ENCODE measurements at regions not wholly inside any gene's neighbourhood (a gene's known extent, or its start where the extent isn't known, plus 50 kb on each side); places are given as distances from the start of the nearest gene placed in this dataset.

DNA sequence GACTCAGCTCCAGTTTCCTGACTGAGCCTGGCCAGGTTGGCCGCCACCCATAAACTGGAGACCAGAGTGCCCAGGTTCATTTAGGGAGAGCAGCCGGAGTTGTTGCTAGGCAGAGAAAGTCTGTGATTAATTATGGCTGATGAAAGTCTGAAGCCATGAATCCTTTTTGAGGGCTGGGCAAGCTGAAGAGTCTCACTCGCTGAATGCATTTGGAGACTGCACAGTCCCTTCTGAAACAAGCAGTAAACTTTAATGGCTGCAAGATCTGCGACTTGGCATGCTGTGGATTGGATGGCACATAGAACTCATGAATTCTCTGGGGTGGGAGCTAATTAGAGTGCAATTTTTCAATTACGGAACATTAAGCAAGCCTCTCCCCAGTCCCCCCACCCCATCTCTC lies 282.1 kb downstream of the RPLP1 start:
- 85% methylated on average over 4 of the region's 5 CpGs for WGBS
- H3K4me2 ChIP-seq (ENCODE audit: low read length, poor library complexity, severe bottlenecking) = no peak overlapping the region
- H3K18ac ChIP-seq (ENCODE audit: low read depth in 1 of 2, low read length in 2 of 2) = no peak overlapping the region
- no peak overlapping the region for H4K8ac ChIP-seq (ENCODE audit: low read length)
- H3K9ac ChIP-seq (ENCODE audit: low read length) = peak overlapping the region; percentile 71
- no peaks in the 10 kb centered on the region for H3K4me1 ChIP-seq (ENCODE audit: control insufficient read depth, insufficient read depth, low read depth, low read length)
- H2AFZ ChIP-seq (ENCODE audit: low read depth, low read length) = no peak overlapping the region
- no peak overlapping the region for H2BK5ac ChIP-seq (ENCODE audit: low read depth, low read length, poor library complexity, severe bottlenecking)
- no peaks in the 10 kb centered on the region for H3K79me1 ChIP-seq (replicated peaks; ENCODE audit: low read length, poor library complexity, severe bottlenecking)
- H3K27ac ChIP-seq (ENCODE audit: low read length, poor library complexity, severe bottlenecking) = no peak overlapping the region
- H4K91ac ChIP-seq (ENCODE audit: low read length) = no peak overlapping the region
- no peak overlapping the region for H2BK12ac ChIP-seq (ENCODE audit: low read length in 2 of 2)
- no peaks in the 10 kb centered on the region for H3K9me3 ChIP-seq (ENCODE audit: control insufficient read depth, low read length)
- H2AK5ac ChIP-seq (ENCODE audit: low read length, severe bottlenecking) = no peak overlapping the region
- no peak overlapping the region for H2BK120ac ChIP-seq (ENCODE audit: low read depth, low read length)
- H3K36me3 ChIP-seq (ENCODE audit: control insufficient read depth in 1 of 2, insufficient read depth in 2 of 2, low read depth in 1 of 2, low read length in 2 of 2) = no peaks in the 10 kb centered on the region
- H2BK15ac ChIP-seq (ENCODE audit: low read depth, poor library complexity, severe bottlenecking) = no peak overlapping the region
- no peak overlapping the region for H3K4ac ChIP-seq (ENCODE audit: low read depth in 1 of 2, low read length in 2 of 2)
- no peak for DNase-seq
- no peak overlapping the region for H3K23ac ChIP-seq (ENCODE audit: low read length in 2 of 2)
- no peak overlapping the region for H3K14ac ChIP-seq (ENCODE audit: low read length in 2 of 2)
- no peak overlapping the region for H3K4me3 ChIP-seq (ENCODE audit: insufficient read depth in 1 of 2, low read depth in 1 of 2, low read length in 2 of 2)
- peaks cover 13 to 29% of the 10 kb centered on the region in 2 experiments for H3K27me3 ChIP-seq (ENCODE audit: control insufficient read depth in 1 of 2, insufficient read depth in 1 of 2, low read length in 2 of 2)

- DNase-seq = peak; percentile 85
- no peak overlapping the region for H3K27ac ChIP-seq (ENCODE audit: low read length, poor library complexity, severe bottlenecking)
- H3K23ac ChIP-seq (ENCODE audit: low read length in 2 of 2) = no peak overlapping the region
- H2BK120ac ChIP-seq (ENCODE audit: low read depth, low read length) = no peak overlapping the region
- no peak overlapping the region for H2BK12ac ChIP-seq (ENCODE audit: low read length in 2 of 2)
- no peak overlapping the region for H3K4me3 ChIP-seq (ENCODE audit: insufficient read depth in 1 of 2, low read depth in 1 of 2, low read length in 2 of 2)
- H3K4me2 ChIP-seq (ENCODE audit: low read length, poor library complexity, severe bottlenecking) = no peak overlapping the region
- no peaks in the 10 kb centered on the region for H3K4me1 ChIP-seq (ENCODE audit: control insufficient read depth, insufficient read depth, low read depth, low read length)
- H2BK5ac ChIP-seq (ENCODE audit: low read depth, low read length, poor library complexity, severe bottlenecking) = no peak overlapping the region
- no peak overlapping the region for H3K18ac ChIP-seq (ENCODE audit: low read depth in 1 of 2, low read length in 2 of 2)
- H3K79me1 ChIP-seq (replicated peaks; ENCODE audit: low read length, poor library complexity, severe bottlenecking) = no peaks in the 10 kb centered on the region
- H2AFZ ChIP-seq (ENCODE audit: low read depth, low read length) = no peak overlapping the region
- H2AK5ac ChIP-seq (ENCODE audit: low read length, severe bottlenecking) = no peak overlapping the region
- H3K4ac ChIP-seq (ENCODE audit: low read depth in 1 of 2, low read length in 2 of 2) = no peak overlapping the region
- H2BK15ac ChIP-seq (ENCODE audit: low read depth, poor library complexity, severe bottlenecking) = no peak overlapping the region
- peaks cover 16 to 33% of the 10 kb centered on the region in 2 experiments for H3K27me3 ChIP-seq (ENCODE audit: control insufficient read depth in 1 of 2, insufficient read depth in 1 of 2, low read length in 2 of 2)
- H4K8ac ChIP-seq (ENCODE audit: low read length) = no peak overlapping the region
- 47% methylated on average over 3 of the region's 4 CpGs for WGBS
- no peak overlapping the region for H4K91ac ChIP-seq (ENCODE audit: low read length)
- H3K14ac ChIP-seq (ENCODE audit: low read length in 2 of 2) = no peak overlapping the region
- no peaks in the 10 kb centered on the region for H3K36me3 ChIP-seq (ENCODE audit: control insufficient read depth in 1 of 2, insufficient read depth in 2 of 2, low read depth in 1 of 2, low read length in 2 of 2)
- peaks cover 2% of the 10 kb centered on the region for H3K9me3 ChIP-seq (ENCODE audit: control insufficient read depth, low read length)
- H3K9ac ChIP-seq (ENCODE audit: low read length) = peak overlapping the region; percentile 71
These were observed 282.5 kb downstream of the RPLP1 start for GRCh38 chr15:69735121-69735520.

GRCh38 chr15:69736161-69736560 lies 283.5 kb downstream of the RPLP1 start:
- H3K36me3 ChIP-seq (ENCODE audit: control insufficient read depth in 1 of 2, insufficient read depth in 2 of 2, low read depth in 1 of 2, low read length in 2 of 2) = no peaks in the 10 kb centered on the region
- H3K4me1 ChIP-seq (ENCODE audit: control insufficient read depth, insufficient read depth, low read depth, low read length) = no peaks in the 10 kb centered on the region
- H3K4me3 ChIP-seq (ENCODE audit: insufficient read depth in 1 of 2, low read depth in 1 of 2, low read length in 2 of 2) = no peak overlapping the region
- H3K4ac ChIP-seq (ENCODE audit: low read depth in 1 of 2, low read length in 2 of 2) = no peak overlapping the region
- no peak overlapping the region for H2AK5ac ChIP-seq (ENCODE audit: low read length, severe bottlenecking)
- H3K4me2 ChIP-seq (ENCODE audit: low read length, poor library complexity, severe bottlenecking) = no peak overlapping the region
- H2BK15ac ChIP-seq (ENCODE audit: low read depth, poor library complexity, severe bottlenecking) = no peak overlapping the region
- no peak overlapping the region for H3K14ac ChIP-seq (ENCODE audit: low read length in 2 of 2)
- H4K91ac ChIP-seq (ENCODE audit: low read length) = no peak overlapping the region
- H3K9me3 ChIP-seq (ENCODE audit: control insufficient read depth, low read length) = peaks cover 12% of the 10 kb centered on the region
- no peak overlapping the region for H3K9ac ChIP-seq (ENCODE audit: low read length)
- H3K79me1 ChIP-seq (replicated peaks; ENCODE audit: low read length, poor library complexity, severe bottlenecking) = no peaks in the 10 kb centered on the region
- no peak for DNase-seq
- no peak overlapping the region for H2AFZ ChIP-seq (ENCODE audit: low read depth, low read length)
- H4K8ac ChIP-seq (ENCODE audit: low read length) = no peak overlapping the region
- no peak overlapping the region for H2BK12ac ChIP-seq (ENCODE audit: low read length in 2 of 2)
- no peak overlapping the region for H3K18ac ChIP-seq (ENCODE audit: low read depth in 1 of 2, low read length in 2 of 2)
- H3K27me3 ChIP-seq (ENCODE audit: control insufficient read depth in 1 of 2, insufficient read depth in 1 of 2, low read length in 2 of 2) = peaks cover 22 to 39% of the 10 kb centered on the region in 2 experiments
- WGBS = 83% methylated on average over 3 of the region's 3 CpGs
- no peak overlapping the region for H2BK5ac ChIP-seq (ENCODE audit: low read depth, low read length, poor library complexity, severe bottlenecking)
- no peak overlapping the region for H2BK120ac ChIP-seq (ENCODE audit: low read depth, low read length)
- H3K23ac ChIP-seq (ENCODE audit: low read length in 2 of 2) = no peak overlapping the region
- H3K27ac ChIP-seq (ENCODE audit: low read length, poor library complexity, severe bottlenecking) = no peak overlapping the region

- H2BK15ac ChIP-seq (ENCODE audit: low read depth, poor library complexity, severe bottlenecking) = no peak overlapping the region
- no peak overlapping the region for H2AK5ac ChIP-seq (ENCODE audit: low read length, severe bottlenecking)
- no peak overlapping the region for H3K23ac ChIP-seq (ENCODE audit: low read length in 2 of 2)
- no peak overlapping the region for H3K4ac ChIP-seq (ENCODE audit: low read depth in 1 of 2, low read length in 2 of 2)
- no peaks in the 10 kb centered on the region for H3K4me1 ChIP-seq (ENCODE audit: control insufficient read depth, insufficient read depth, low read depth, low read length)
- H3K14ac ChIP-seq (ENCODE audit: low read length in 2 of 2) = no peak overlapping the region
- H3K9me3 ChIP-seq (ENCODE audit: control insufficient read depth, low read length) = peaks cover 12% of the 10 kb centered on the region
- DNase-seq = no peak
- no peak overlapping the region for H3K4me3 ChIP-seq (ENCODE audit: insufficient read depth in 1 of 2, low read depth in 1 of 2, low read length in 2 of 2)
- H2BK120ac ChIP-seq (ENCODE audit: low read depth, low read length) = no peak overlapping the region
- no peak overlapping the region for H4K91ac ChIP-seq (ENCODE audit: low read length)
- H3K36me3 ChIP-seq (ENCODE audit: control insufficient read depth in 1 of 2, insufficient read depth in 2 of 2, low read depth in 1 of 2, low read length in 2 of 2) = no peaks in the 10 kb centered on the region
- H3K79me1 ChIP-seq (replicated peaks; ENCODE audit: low read length, poor library complexity, severe bottlenecking) = no peaks in the 10 kb centered on the region
- no peak overlapping the region for H4K8ac ChIP-seq (ENCODE audit: low read length)
- no peak overlapping the region for H2BK5ac ChIP-seq (ENCODE audit: low read depth, low read length, poor library complexity, severe bottlenecking)
- peaks cover 28 to 44% of the 10 kb centered on the region in 2 experiments for H3K27me3 ChIP-seq (ENCODE audit: control insufficient read depth in 1 of 2, insufficient read depth in 1 of 2, low read length in 2 of 2)
- no peak overlapping the region for H2BK12ac ChIP-seq (ENCODE audit: low read length in 2 of 2)
- H3K4me2 ChIP-seq (ENCODE audit: low read length, poor library complexity, severe bottlenecking) = no peak overlapping the region
- H3K9ac ChIP-seq (ENCODE audit: low read length) = no peak overlapping the region
- no peak overlapping the region for H3K27ac ChIP-seq (ENCODE audit: low read length, poor library complexity, severe bottlenecking)
- H2AFZ ChIP-seq (ENCODE audit: low read depth, low read length) = no peak overlapping the region
- no peak overlapping the region for H3K18ac ChIP-seq (ENCODE audit: low read depth in 1 of 2, low read length in 2 of 2)
These were observed 285.3 kb downstream of the RPLP1 start for GRCh38 chr15:69737916-69738315.
